Vagina (tissue), 2 donors: ENCODE measurements at regions not wholly inside any gene's neighbourhood (a gene's known extent, or its start where the extent isn't known, plus 50 kb on each side); places are given as distances from the start of the nearest gene placed in this dataset.

Experiments
- POLR2A ChIP-seq, 2 donors: fragments of 450-650 bp; IDR thresholded peaks; one replicate each; pipeline ENCODE4 v1.6.1; 2017; ENCODE audit warnings: antibody characterized with exemption in 2 of 2, mild to moderate bottlenecking in 2 of 2, moderate library complexity in 2 of 2
- TF ChIP-seq, protein P1 (sequence below), 3 experiments: fragments of 450-650 bp in 2 of 3; fragments of 200-600 bp in 1 of 3; sonication (generic) in 1 of 3; IDR thresholded peaks; one replicate each; pipeline ENCODE4 v1.5.1; 2017 to 2019; ENCODE audit warnings: antibody characterized with exemption in 3 of 3, mild to moderate bottlenecking in 2 of 3, moderate library complexity in 2 of 3

DNA sequence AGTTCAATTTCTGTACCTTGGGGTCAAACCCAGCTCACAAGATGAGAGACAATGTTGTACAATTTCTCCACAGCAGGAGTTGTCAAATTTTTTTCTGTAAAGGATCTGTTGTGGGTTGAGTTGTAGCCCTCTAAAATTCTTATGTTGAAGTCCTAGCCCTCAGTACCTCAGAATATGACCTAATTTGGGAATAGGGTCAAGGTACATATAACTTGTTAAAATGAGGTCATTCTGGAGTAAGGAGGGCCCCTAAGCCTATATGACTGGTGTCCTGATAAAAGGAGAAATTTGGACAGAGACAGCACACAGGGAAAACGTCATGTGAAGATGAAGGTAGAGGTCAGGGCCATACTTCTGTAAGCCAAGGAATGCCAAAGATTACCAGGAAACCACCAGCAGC, 264.9 kb downstream of the TTC8 start:
- no peak for TF ChIP-seq POLR2A (IDR thresholded peaks at IDR 0.05)
- TF ChIP-seq, protein P1, sequence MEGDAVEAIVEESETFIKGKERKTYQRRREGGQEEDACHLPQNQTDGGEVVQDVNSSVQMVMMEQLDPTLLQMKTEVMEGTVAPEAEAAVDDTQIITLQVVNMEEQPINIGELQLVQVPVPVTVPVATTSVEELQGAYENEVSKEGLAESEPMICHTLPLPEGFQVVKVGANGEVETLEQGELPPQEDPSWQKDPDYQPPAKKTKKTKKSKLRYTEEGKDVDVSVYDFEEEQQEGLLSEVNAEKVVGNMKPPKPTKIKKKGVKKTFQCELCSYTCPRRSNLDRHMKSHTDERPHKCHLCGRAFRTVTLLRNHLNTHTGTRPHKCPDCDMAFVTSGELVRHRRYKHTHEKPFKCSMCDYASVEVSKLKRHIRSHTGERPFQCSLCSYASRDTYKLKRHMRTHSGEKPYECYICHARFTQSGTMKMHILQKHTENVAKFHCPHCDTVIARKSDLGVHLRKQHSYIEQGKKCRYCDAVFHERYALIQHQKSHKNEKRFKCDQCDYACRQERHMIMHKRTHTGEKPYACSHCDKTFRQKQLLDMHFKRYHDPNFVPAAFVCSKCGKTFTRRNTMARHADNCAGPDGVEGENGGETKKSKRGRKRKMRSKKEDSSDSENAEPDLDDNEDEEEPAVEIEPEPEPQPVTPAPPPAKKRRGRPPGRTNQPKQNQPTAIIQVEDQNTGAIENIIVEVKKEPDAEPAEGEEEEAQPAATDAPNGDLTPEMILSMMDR (IDR thresholded peaks at IDR 0.05): no peak
